ENCODE measurements at regions not wholly inside any gene's neighbourhood (a gene's known extent, or its start where the extent isn't known, plus 50 kb on each side); places are given as distances from the start of the nearest gene placed in this dataset.

- TF ChIP-seq NR3C1 (IDR thresholded peaks at IDR 0.05) (no peak), CBX2 (IDR thresholded peaks at IDR 0.05; ENCODE audit: borderline replicate concordance, low read depth) (no peak), CTCF (IDR thresholded peaks at IDR 0.05) (no peak), CEBPB (IDR thresholded peaks at IDR 0.05) (no peak), USF2 (IDR thresholded peaks at IDR 0.05) (no peak), MYC (IDR thresholded peaks at IDR 0.05; ENCODE audit: borderline replicate concordance, low read length) (no peak), NFE2L2 (conservative IDR thresholded peaks at IDR 0.05; ENCODE audit: low read length) (no peak), BHLHE40 (IDR thresholded peaks at IDR 0.05; ENCODE audit: low read depth, low read length) (no peak), MAZ (IDR thresholded peaks at IDR 0.05; ENCODE audit: borderline replicate concordance, low read depth, low read length) (no peak), ZFP36 (IDR thresholded peaks at IDR 0.05; ENCODE audit: borderline replicate concordance, partially characterized antibody) (no peak), EHMT2 (IDR thresholded peaks at IDR 0.05; ENCODE audit: low read depth) (no peak), ZNF302 (CRISPR knock-in tag; IDR thresholded peaks at IDR 0.05) (no peak), EHF (CRISPR knock-in tag; IDR thresholded peaks at IDR 0.05) (no peak)
Observed at GRCh38 chr4:149136951-149137620, 678.6 kb downstream of the IQCM start.
